ENCODE measurements at regions not wholly inside any gene's neighbourhood (a gene's known extent, or its start where the extent isn't known, plus 50 kb on each side); places are given as distances from the start of the nearest gene placed in this dataset.

DNA sequence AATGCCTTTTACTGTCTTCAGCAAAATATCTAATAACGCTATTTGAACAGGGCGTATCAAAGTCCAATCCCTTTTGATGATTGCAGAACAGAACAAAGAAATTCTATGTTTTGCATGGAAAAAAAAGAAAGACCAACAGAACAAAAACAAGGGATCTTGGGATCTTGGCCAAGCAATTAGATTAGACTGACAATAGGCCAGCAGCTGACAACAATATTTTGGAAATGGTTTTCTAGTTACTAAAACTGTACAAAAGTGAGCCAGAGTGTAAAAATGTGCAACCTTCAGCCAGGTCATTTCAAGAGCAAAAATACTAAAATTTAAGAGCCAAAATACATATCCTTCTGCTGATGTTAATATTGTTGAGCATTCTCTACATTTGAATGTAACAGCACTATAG lies 716.5 kb upstream of the KCND2 start:
- TF ChIP-seq SPI1 (IDR thresholded peaks at IDR 0.05; ENCODE audit: low read depth, low read length) (no peak), POLR2AphosphoS5 (IDR thresholded peaks at IDR 0.05; ENCODE audit: low read depth, low read length) (no peak), TAF1 (IDR thresholded peaks at IDR 0.05; ENCODE audit: low read depth, low read length) (no peak), POLR2A (IDR thresholded peaks at IDR 0.05; ENCODE audit: low read depth, low read length) (no peak), POU2F2 (IDR thresholded peaks at IDR 0.05; ENCODE audit: low read depth, low read length) (no peak)
